GM23338 (cell line): ENCODE measurements at regions not wholly inside any gene's neighbourhood (a gene's known extent, or its start where the extent isn't known, plus 50 kb on each side); places are given as distances from the start of the nearest gene placed in this dataset.
A peak's percentile ranks its signal among the peaks of the same experiment; 100 is the strongest.

Experiments
- ATAC-seq: fragments of 200-7000 bp; cut with Tn5 transposase; 3 replicates; pipeline ENCODE4 v1.9.1; 2020
- DNase-seq: peaks from one replicate; pipeline ENCODE4 v3.0.0-alpha.2; 2015; ENCODE audit warnings: low spot score
- H2AFZ ChIP-seq: fragments of 200-600 bp; sonication (generic); 2 replicates; pipeline ENCODE4 v1.8.0; 2016; ENCODE audit warnings: antibody characterized with exemption, mild to moderate bottlenecking, moderate library complexity
- H3F3A ChIP-seq: fragments of 200-600 bp; sonication (generic); replicated peaks from 2 replicates; pipeline ENCODE4 v1.8.0; 2017; ENCODE audit warnings: antibody characterized with exemption, mixed run types, low read depth
- H3K27ac ChIP-seq: fragments of 200-600 bp; sonication (generic); 2 replicates; pipeline ENCODE4 v1.6.1; 2016; ENCODE audit warnings: low read depth
- H3K27me3 ChIP-seq: fragments of 200-600 bp; sonication (generic); 2 replicates; pipeline ENCODE4 v1.8.0; 2016; ENCODE audit warnings: mild to moderate bottlenecking, mixed run types, moderate library complexity; ENCODE audit not compliant: insufficient read depth
- H3K36me3 ChIP-seq: fragments of 200-600 bp; sonication (generic); 2 replicates; pipeline ENCODE4 v1.8.0; 2016; ENCODE audit warnings: mild to moderate bottlenecking; ENCODE audit not compliant: insufficient read depth
- H3K4me1 ChIP-seq: fragments of 200-600 bp; sonication (generic); 2 replicates; pipeline ENCODE4 v1.8.0; 2016; ENCODE audit warnings: mild to moderate bottlenecking, moderate library complexity; ENCODE audit not compliant: insufficient read depth
- H3K4me2 ChIP-seq: fragments of 200-600 bp; sonication (generic); 2 replicates; pipeline ENCODE4 v1.7.1; 2017; ENCODE audit warnings: mixed run types
- H3K4me3 ChIP-seq: fragments of 200-600 bp; sonication (generic); 2 replicates; pipeline ENCODE4 v1.6.1; 2016; ENCODE audit warnings: mixed run types
- H3K79me2 ChIP-seq: fragments of 200-600 bp; sonication (generic); replicated peaks from 2 replicates; pipeline ENCODE4 v1.8.0; 2017; ENCODE audit warnings: mild to moderate bottlenecking; ENCODE audit not compliant: insufficient read depth
- H3K9me2 ChIP-seq: fragments of 200-600 bp; sonication (generic); 2 replicates; pipeline ENCODE4 v1.8.0; 2017; ENCODE audit not compliant: insufficient read depth
- H4K20me1 ChIP-seq: fragments of 200-600 bp; sonication (generic); replicated peaks from 2 replicates; pipeline ENCODE4 v1.8.0; 2017; ENCODE audit warnings: mild to moderate bottlenecking; ENCODE audit not compliant: insufficient read depth
- H3K27ac Mint-ChIP-seq: 2 replicates; pipeline ENCODE4 v1.8.0; 2020; ENCODE audit warnings: inconsistent platforms, mild to moderate bottlenecking, moderate library complexity, mixed read lengths
- H3K27me3 Mint-ChIP-seq: 3 replicates; pipeline ENCODE4 v1.8.0; 2022; ENCODE audit warnings: low read depth, mild to moderate bottlenecking, moderate library complexity, mixed read lengths, inconsistent platforms; ENCODE audit not compliant: insufficient read depth, poor library complexity
- H3K36me3 Mint-ChIP-seq: 3 replicates; pipeline ENCODE4 v1.8.0; 2021; ENCODE audit warnings: low read depth, mild to moderate bottlenecking, inconsistent platforms, moderate library complexity, mixed read lengths
- H3K4me1 Mint-ChIP-seq: 3 replicates; pipeline ENCODE4 v1.8.0; 2020; ENCODE audit warnings: mild to moderate bottlenecking, inconsistent platforms, mixed read lengths
- H3K4me3 Mint-ChIP-seq: 3 replicates; pipeline ENCODE4 v1.8.0; 2021; ENCODE audit warnings: moderate library complexity, mild to moderate bottlenecking, inconsistent platforms, mixed read lengths
- H3K9me3 Mint-ChIP-seq: 3 replicates; pipeline ENCODE4 v1.8.0; 2020; ENCODE audit warnings: moderate library complexity, mild to moderate bottlenecking, inconsistent platforms, mixed read lengths
- CREB1 ChIP-seq: fragments of 250-450 bp; sonication (Bioruptor Pico); IDR thresholded peaks from 2 replicates; pipeline ENCODE4 v1.5.0; 2020; ENCODE audit warnings: low read depth, mild to moderate bottlenecking, moderate library complexity
- NANOG ChIP-seq: IDR thresholded peaks from 2 replicates; pipeline ENCODE4 v1.6.1; 2016; ENCODE audit warnings: antibody characterized with exemption, borderline replicate concordance
- ZNF462 ChIP-seq: fragments of 250-450 bp; sonication (Bioruptor Pico); IDR thresholded peaks from 2 replicates; pipeline ENCODE4 v1.5.0; 2020; ENCODE audit warnings: mild to moderate bottlenecking, moderate library complexity
- TF ChIP-seq, protein P1 (sequence below): IDR thresholded peaks from one replicate; pipeline ENCODE4 v1.6.1; 2018; ENCODE audit warnings: antibody characterized with exemption; ENCODE audit not compliant: unreplicated experiment
- TF ChIP-seq, protein P2 (sequence below), 2 experiments: fragments of 200-600 bp in 1 of 2; sonication (generic) in 1 of 2; conservative IDR thresholded peaks; 2 replicates each; pipeline versions ENCODE4 v1.5.1 to v1.6.1; 2016 to 2017; ENCODE audit warnings: antibody characterized with exemption in 2 of 2, low read depth in 2 of 2, mild to moderate bottlenecking in 2 of 2, moderate library complexity in 1 of 2

- no peak for TF ChIP-seq ZNF462 (CRISPR knock-in tag)
- TF ChIP-seq, protein P1, sequence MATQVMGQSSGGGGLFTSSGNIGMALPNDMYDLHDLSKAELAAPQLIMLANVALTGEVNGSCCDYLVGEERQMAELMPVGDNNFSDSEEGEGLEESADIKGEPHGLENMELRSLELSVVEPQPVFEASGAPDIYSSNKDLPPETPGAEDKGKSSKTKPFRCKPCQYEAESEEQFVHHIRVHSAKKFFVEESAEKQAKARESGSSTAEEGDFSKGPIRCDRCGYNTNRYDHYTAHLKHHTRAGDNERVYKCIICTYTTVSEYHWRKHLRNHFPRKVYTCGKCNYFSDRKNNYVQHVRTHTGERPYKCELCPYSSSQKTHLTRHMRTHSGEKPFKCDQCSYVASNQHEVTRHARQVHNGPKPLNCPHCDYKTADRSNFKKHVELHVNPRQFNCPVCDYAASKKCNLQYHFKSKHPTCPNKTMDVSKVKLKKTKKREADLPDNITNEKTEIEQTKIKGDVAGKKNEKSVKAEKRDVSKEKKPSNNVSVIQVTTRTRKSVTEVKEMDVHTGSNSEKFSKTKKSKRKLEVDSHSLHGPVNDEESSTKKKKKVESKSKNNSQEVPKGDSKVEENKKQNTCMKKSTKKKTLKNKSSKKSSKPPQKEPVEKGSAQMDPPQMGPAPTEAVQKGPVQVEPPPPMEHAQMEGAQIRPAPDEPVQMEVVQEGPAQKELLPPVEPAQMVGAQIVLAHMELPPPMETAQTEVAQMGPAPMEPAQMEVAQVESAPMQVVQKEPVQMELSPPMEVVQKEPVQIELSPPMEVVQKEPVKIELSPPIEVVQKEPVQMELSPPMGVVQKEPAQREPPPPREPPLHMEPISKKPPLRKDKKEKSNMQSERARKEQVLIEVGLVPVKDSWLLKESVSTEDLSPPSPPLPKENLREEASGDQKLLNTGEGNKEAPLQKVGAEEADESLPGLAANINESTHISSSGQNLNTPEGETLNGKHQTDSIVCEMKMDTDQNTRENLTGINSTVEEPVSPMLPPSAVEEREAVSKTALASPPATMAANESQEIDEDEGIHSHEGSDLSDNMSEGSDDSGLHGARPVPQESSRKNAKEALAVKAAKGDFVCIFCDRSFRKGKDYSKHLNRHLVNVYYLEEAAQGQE = no peak
These were observed 56.1 kb upstream of the ZNF800 start (continued) for GRCh38 chr7:127448566-127448965.

GRCh38 chr7:127447326-127447945 is 54.9 kb upstream of the ZNF800 start:
- peaks cover 24% of the 10 kb centered on the region for H3K9me3 Mint-ChIP-seq
- no peaks in the 10 kb centered on the region for H3K36me3 ChIP-seq
- no peak overlapping the region for H3K4me3 ChIP-seq
- no peaks in the 10 kb centered on the region for H3F3A ChIP-seq
- peak; percentile 100 for ATAC-seq
- peak; percentile 94 for DNase-seq
- H3K27ac ChIP-seq = no peak overlapping the region
- H3K27me3 ChIP-seq = no peaks in the 10 kb centered on the region
- TF ChIP-seq CREB1 (CRISPR knock-in tag) (0 out of 2 replicates have a peak, but pooled peaks have one; percentile 17), NANOG (no peak)
- TF ChIP-seq, protein P2, sequence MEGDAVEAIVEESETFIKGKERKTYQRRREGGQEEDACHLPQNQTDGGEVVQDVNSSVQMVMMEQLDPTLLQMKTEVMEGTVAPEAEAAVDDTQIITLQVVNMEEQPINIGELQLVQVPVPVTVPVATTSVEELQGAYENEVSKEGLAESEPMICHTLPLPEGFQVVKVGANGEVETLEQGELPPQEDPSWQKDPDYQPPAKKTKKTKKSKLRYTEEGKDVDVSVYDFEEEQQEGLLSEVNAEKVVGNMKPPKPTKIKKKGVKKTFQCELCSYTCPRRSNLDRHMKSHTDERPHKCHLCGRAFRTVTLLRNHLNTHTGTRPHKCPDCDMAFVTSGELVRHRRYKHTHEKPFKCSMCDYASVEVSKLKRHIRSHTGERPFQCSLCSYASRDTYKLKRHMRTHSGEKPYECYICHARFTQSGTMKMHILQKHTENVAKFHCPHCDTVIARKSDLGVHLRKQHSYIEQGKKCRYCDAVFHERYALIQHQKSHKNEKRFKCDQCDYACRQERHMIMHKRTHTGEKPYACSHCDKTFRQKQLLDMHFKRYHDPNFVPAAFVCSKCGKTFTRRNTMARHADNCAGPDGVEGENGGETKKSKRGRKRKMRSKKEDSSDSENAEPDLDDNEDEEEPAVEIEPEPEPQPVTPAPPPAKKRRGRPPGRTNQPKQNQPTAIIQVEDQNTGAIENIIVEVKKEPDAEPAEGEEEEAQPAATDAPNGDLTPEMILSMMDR (conservative IDR thresholded peaks at IDR 0.05; ENCODE audit: low read depth in 2 of 2) = peak; percentile 91 to 93
- H3K9me2 ChIP-seq = no peaks in the 10 kb centered on the region
- peaks cover 5% of the 10 kb centered on the region for H3K27me3 Mint-ChIP-seq
- no peaks in the 10 kb centered on the region for H3K4me1 Mint-ChIP-seq
- H3K27ac Mint-ChIP-seq = no peak overlapping the region
- no peaks in the 10 kb centered on the region for H3K4me1 ChIP-seq
- H3K36me3 Mint-ChIP-seq = peaks cover 4% of the 10 kb centered on the region; the same call in 2 of the 3 replicates
- H2AFZ ChIP-seq = no peak overlapping the region
- H3K4me2 ChIP-seq = no peak overlapping the region
- H4K20me1 ChIP-seq = no peaks in the 10 kb centered on the region
- no peak overlapping the region for H3K4me3 Mint-ChIP-seq
- no peaks in the 10 kb centered on the region for H3K79me2 ChIP-seq
